NB4 (cell line): ENCODE measurements at regions not wholly inside any gene's neighbourhood (a gene's known extent, or its start where the extent isn't known, plus 50 kb on each side); places are given as distances from the start of the nearest gene placed in this dataset.

Source experiments
- MYC ChIP-seq: IDR thresholded peaks from 2 replicates; pipeline ENCODE4 v1.6.1; 2011; ENCODE audit warnings: low read depth, low read length
- POLR2A ChIP-seq: IDR thresholded peaks from 2 replicates; pipeline ENCODE4 v1.6.1; 2011; ENCODE audit warnings: mild to moderate bottlenecking; ENCODE audit not compliant: insufficient read length; ENCODE audit errors: extremely low read depth
- TF ChIP-seq, protein P1 (sequence below): IDR thresholded peaks from 2 replicates; pipeline ENCODE4 v1.6.1; 2011; ENCODE audit warnings: low read depth, low read length
- TF ChIP-seq, protein P2 (sequence below): IDR thresholded peaks from one replicate; pipeline ENCODE4 v1.5.1; 2012; ENCODE audit warnings: low read depth, low read length

DNA sequence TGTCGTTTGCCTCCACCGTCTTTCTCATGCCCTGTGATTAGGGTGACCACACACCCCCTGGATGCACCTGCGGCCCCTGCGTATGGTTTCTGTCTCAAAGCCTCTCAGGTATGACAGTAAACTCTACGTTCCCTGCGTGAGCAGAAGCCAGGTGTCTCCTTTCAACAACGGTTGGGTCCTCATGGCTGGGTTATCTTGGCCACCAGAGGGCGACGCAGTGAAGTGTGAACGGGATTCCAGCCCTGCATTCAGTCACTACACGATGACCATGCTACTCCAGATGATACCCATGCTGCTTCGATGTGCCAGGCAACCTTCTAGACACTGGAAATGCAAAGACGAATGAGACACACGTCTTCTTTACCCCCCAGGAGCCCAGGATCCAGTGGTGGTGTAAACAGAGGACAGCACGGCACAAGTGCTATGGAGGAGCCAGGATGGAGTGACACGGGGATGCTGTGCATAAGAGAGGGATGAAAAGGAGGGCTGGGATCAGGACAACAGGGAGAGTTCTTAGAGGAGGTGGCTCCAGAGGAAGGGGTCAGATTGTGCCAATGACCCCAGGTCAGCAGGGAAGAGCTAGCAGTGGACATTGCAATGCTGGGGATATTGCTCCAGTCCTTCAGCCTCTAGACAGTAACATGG lies 228.1 kb upstream of the PFKP start:
- TF ChIP-seq POLR2A (no peak), MYC (no peak; the same call in 1 of the 2 replicates)
- TF ChIP-seq, protein P1, sequence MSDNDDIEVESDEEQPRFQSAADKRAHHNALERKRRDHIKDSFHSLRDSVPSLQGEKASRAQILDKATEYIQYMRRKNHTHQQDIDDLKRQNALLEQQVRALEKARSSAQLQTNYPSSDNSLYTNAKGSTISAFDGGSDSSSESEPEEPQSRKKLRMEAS: peak; percentile 74
- TF ChIP-seq, protein P2, sequence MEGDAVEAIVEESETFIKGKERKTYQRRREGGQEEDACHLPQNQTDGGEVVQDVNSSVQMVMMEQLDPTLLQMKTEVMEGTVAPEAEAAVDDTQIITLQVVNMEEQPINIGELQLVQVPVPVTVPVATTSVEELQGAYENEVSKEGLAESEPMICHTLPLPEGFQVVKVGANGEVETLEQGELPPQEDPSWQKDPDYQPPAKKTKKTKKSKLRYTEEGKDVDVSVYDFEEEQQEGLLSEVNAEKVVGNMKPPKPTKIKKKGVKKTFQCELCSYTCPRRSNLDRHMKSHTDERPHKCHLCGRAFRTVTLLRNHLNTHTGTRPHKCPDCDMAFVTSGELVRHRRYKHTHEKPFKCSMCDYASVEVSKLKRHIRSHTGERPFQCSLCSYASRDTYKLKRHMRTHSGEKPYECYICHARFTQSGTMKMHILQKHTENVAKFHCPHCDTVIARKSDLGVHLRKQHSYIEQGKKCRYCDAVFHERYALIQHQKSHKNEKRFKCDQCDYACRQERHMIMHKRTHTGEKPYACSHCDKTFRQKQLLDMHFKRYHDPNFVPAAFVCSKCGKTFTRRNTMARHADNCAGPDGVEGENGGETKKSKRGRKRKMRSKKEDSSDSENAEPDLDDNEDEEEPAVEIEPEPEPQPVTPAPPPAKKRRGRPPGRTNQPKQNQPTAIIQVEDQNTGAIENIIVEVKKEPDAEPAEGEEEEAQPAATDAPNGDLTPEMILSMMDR: peak; percentile 58
